ENCODE measurements at regions not wholly inside any gene's neighbourhood (a gene's known extent, or its start where the extent isn't known, plus 50 kb on each side); places are given as distances from the start of the nearest gene placed in this dataset.

- Mint-ChIP-seq H3K27me3 (ENCODE audit: unreplicated experiment) (peaks cover 86% of the 10 kb centered on the region), H3K36me3 (ENCODE audit: insufficient read depth, unreplicated experiment) (no peaks in the 10 kb centered on the region), H3K27ac (ENCODE audit: unreplicated experiment) (no peak overlapping the region), H3K4me3 (ENCODE audit: low read depth, unreplicated experiment) (no peak overlapping the region), H3K4me1 (ENCODE audit: low read depth, unreplicated experiment) (no peaks in the 10 kb centered on the region), H3K9me3 (ENCODE audit: low read depth, unreplicated experiment) (no peaks in the 10 kb centered on the region)
- intact Hi-C loops (cut with micrococcal nuclease; ENCODE audit: unreplicated experiment): loop anchor here (10.0 kb wide), 1 partner anchor 306 kb away; no protein-coding TSS in a partner anchor
- no peak for DNase-seq
- BruUV-seq (replicated peaks): no TSS peak
- TF ChIP-seq, protein P1, sequence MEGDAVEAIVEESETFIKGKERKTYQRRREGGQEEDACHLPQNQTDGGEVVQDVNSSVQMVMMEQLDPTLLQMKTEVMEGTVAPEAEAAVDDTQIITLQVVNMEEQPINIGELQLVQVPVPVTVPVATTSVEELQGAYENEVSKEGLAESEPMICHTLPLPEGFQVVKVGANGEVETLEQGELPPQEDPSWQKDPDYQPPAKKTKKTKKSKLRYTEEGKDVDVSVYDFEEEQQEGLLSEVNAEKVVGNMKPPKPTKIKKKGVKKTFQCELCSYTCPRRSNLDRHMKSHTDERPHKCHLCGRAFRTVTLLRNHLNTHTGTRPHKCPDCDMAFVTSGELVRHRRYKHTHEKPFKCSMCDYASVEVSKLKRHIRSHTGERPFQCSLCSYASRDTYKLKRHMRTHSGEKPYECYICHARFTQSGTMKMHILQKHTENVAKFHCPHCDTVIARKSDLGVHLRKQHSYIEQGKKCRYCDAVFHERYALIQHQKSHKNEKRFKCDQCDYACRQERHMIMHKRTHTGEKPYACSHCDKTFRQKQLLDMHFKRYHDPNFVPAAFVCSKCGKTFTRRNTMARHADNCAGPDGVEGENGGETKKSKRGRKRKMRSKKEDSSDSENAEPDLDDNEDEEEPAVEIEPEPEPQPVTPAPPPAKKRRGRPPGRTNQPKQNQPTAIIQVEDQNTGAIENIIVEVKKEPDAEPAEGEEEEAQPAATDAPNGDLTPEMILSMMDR (IDR thresholded peaks at IDR 0.05; ENCODE audit: unreplicated experiment): no peak
- CTCF ChIA-PET: interaction anchor here (0.7 kb wide), 1 partner anchor 114 kb away, joined by 3 read pairs; no protein-coding TSS in a partner anchor
These were observed 62.6 kb upstream of the SYT13 start for GRCh38 chr11:45348729-45349128.

- no TSS peak for BruUV-seq (replicated peaks)
- intact Hi-C loops (cut with micrococcal nuclease; ENCODE audit: unreplicated experiment): loop anchor here (10.0 kb wide), 1 partner anchor 307 kb away; no protein-coding TSS in a partner anchor
These were observed 61.4 kb upstream of the SYT13 start for GRCh38 chr11:45347348-45348082.

DNA sequence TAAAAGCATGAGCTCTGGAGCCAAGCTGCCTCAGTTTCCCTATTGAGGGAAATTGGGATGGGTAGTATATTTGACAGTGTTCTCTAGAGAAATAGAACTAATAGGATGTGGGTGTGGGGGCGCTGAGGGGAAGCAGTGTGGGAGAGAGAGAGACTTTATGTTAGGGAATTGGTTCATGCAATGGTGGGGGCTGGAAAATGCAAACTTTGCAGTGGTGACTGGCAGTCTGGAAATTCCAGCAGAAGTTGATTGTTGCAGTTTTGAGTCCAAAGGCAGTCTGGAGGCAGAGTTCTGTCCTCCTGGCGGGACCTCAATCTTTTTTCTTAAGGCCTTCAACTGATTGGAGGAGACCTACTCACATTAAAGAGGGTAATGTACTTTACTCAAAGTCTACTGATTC lies 59.4 kb upstream of the SYT13 start:
- Mint-ChIP-seq H3K9me3 (ENCODE audit: low read depth, unreplicated experiment) (no peaks in the 10 kb centered on the region), H3K36me3 (ENCODE audit: insufficient read depth, unreplicated experiment) (no peaks in the 10 kb centered on the region), H3K4me1 (ENCODE audit: low read depth, unreplicated experiment) (peaks cover under 1% of the 10 kb centered on the region), H3K27ac (ENCODE audit: unreplicated experiment) (no peak overlapping the region), H3K27me3 (ENCODE audit: unreplicated experiment) (peaks cover 88% of the 10 kb centered on the region), H3K4me3 (ENCODE audit: low read depth, unreplicated experiment) (no peak overlapping the region)
- no peak for DNase-seq
- TF ChIP-seq, protein P1 (IDR thresholded peaks at IDR 0.05; ENCODE audit: unreplicated experiment): no peak
- intact Hi-C loops (cut with micrococcal nuclease; ENCODE audit: unreplicated experiment): loop anchor here (10.0 kb wide), 1 partner anchor 309 kb away; no protein-coding TSS in a partner anchor
- no TSS peak for BruUV-seq (replicated peaks)
- CTCF ChIA-PET: interaction anchor here (0.6 kb wide), 1 partner anchor 426 kb away, joined by 4 read pairs; no protein-coding TSS in a partner anchor

More at GRCh38 chr11:45347348-45348082, 61.4 kb upstream of the SYT13 start:
- Mint-ChIP-seq H3K4me1 (ENCODE audit: low read depth, unreplicated experiment) (no peaks in the 10 kb centered on the region), H3K27ac (ENCODE audit: unreplicated experiment) (no peak overlapping the region), H3K4me3 (ENCODE audit: low read depth, unreplicated experiment) (no peak overlapping the region), H3K9me3 (ENCODE audit: low read depth, unreplicated experiment) (no peaks in the 10 kb centered on the region), H3K27me3 (ENCODE audit: unreplicated experiment) (peaks cover 86% of the 10 kb centered on the region), H3K36me3 (ENCODE audit: insufficient read depth, unreplicated experiment) (no peaks in the 10 kb centered on the region)
- TF ChIP-seq, protein P1 (IDR thresholded peaks at IDR 0.05; ENCODE audit: unreplicated experiment): no peak
- CTCF ChIA-PET: no interaction called here
- DNase-seq: no peak

DNA sequence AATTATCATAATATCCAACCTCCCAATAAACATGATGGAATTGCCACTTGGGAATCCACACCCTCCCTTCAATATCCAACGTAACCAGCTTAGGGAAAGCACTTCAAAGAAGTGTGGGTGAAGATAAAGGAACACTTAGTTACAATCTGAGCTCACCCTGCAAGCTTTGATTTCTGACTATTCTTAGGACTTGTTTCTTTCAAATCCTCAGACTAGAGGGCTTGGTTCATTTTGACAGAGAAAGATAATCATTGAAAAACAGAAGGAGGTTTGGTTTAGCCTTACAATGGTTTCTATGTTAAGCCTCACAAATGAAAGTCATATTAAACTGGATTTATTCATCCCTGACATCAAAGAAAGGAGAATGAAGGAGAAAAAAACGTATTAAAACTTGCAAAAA lies 57.9 kb upstream of the SYT13 start:
- DNase-seq: no peak
- Mint-ChIP-seq H3K9me3 (ENCODE audit: low read depth, unreplicated experiment) (no peaks in the 10 kb centered on the region), H3K36me3 (ENCODE audit: insufficient read depth, unreplicated experiment) (peaks cover 4% of the 10 kb centered on the region), H3K4me3 (ENCODE audit: low read depth, unreplicated experiment) (no peak overlapping the region), H3K27me3 (ENCODE audit: unreplicated experiment) (peaks cover 88% of the 10 kb centered on the region), H3K27ac (ENCODE audit: unreplicated experiment) (no peak overlapping the region), H3K4me1 (ENCODE audit: low read depth, unreplicated experiment) (peaks cover 13% of the 10 kb centered on the region)
- BruUV-seq (replicated peaks): no TSS peak
- TF ChIP-seq, protein P1 (IDR thresholded peaks at IDR 0.05; ENCODE audit: unreplicated experiment): no peak
- CTCF ChIA-PET: no interaction called here
- intact Hi-C loops (cut with micrococcal nuclease; ENCODE audit: unreplicated experiment): loop anchor here (10.0 kb wide), 1 partner anchor 311 kb away; no protein-coding TSS in a partner anchor

All from Calu3 (cell line).